ENCODE measurements at regions not wholly inside any gene's neighbourhood (a gene's known extent, or its start where the extent isn't known, plus 50 kb on each side); places are given as distances from the start of the nearest gene placed in this dataset.

DNA sequence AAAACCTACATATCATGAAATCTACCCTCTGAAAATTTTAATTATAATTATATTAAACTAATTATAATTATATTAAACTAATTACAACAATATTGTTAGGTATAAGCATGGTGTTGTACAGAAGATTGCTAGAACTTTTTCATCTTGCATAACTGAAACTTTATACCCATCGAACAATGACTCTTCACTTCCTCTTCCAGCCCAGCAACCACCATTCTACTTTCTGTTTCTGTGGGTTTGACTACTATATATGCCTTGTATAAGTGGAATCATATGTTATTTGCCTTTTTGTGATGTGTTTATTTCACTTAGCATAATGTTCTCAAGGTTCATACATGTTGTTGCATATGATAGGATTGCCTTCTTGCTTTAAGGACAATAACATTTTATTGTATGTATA is 274.2 kb upstream of the CCNH start:
- CTCF ChIA-PET, result no interaction called here

DNA sequence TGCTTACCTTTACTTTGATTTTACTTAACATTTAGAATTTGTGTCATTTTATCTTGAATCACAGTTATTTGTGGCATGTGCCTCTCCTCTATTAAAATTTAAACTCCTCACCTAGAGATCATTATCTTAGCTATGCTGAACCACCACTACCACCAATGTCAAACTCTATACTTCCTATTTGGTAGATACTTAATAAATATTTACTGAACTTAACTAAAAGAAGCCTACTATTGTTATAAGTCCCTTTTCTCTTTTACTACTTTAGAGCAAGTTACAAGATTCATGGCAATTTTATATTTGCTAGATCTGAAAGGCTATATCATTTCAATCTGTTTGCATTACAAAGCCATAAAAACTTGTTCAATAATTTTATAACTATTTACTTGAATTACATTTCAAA is 273.3 kb upstream of the CCNH start:
- Histone ChIP-seq H3K9me3 (ENCODE audit: low read depth, low read length, poor library complexity, severe bottlenecking) (peaks cover 6% of the 10 kb centered on the region), H3K36me3 (ENCODE audit: insufficient read depth, low read length, poor library complexity, severe bottlenecking) (no peaks in the 10 kb centered on the region), H3K27me3 (replicated peaks; ENCODE audit: insufficient read depth, low read depth, low read length, poor library complexity) (no peaks in the 10 kb centered on the region), H3K4me3 (ENCODE audit: low read depth, low read length, poor library complexity, severe bottlenecking) (no peak overlapping the region), H3K4me1 (ENCODE audit: insufficient read depth, low read length, poor library complexity, severe bottlenecking) (no peaks in the 10 kb centered on the region), H3K27ac (ENCODE audit: low read depth, low read length, poor library complexity, severe bottlenecking) (no peak overlapping the region)
- CTCF ChIA-PET, result no interaction called here
- BruUV-seq (replicated peaks), result no TSS peak
- DNase-seq (ENCODE audit: low spot score), result no peak
- POLR2A ChIA-PET (ENCODE audit: low non-redundant PET), result no interaction called here
- intact Hi-C loops (cut with micrococcal nuclease; ENCODE audit: unreplicated experiment), result no loop called here
- no peak for TF ChIP-seq EZH2 (IDR thresholded peaks at IDR 0.05; ENCODE audit: borderline replicate concordance, low read depth, low read length, poor library complexity, severe bottlenecking)
- TF ChIP-seq, protein P1, sequence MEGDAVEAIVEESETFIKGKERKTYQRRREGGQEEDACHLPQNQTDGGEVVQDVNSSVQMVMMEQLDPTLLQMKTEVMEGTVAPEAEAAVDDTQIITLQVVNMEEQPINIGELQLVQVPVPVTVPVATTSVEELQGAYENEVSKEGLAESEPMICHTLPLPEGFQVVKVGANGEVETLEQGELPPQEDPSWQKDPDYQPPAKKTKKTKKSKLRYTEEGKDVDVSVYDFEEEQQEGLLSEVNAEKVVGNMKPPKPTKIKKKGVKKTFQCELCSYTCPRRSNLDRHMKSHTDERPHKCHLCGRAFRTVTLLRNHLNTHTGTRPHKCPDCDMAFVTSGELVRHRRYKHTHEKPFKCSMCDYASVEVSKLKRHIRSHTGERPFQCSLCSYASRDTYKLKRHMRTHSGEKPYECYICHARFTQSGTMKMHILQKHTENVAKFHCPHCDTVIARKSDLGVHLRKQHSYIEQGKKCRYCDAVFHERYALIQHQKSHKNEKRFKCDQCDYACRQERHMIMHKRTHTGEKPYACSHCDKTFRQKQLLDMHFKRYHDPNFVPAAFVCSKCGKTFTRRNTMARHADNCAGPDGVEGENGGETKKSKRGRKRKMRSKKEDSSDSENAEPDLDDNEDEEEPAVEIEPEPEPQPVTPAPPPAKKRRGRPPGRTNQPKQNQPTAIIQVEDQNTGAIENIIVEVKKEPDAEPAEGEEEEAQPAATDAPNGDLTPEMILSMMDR (conservative IDR thresholded peaks at IDR 0.05; ENCODE audit: low read depth, low read length), result no peak

More for the DNA sequence above, 274.2 kb upstream of the CCNH start:
- H3K27me3 ChIP-seq (replicated peaks; ENCODE audit: insufficient read depth, low read depth, low read length, poor library complexity), result no peaks in the 10 kb centered on the region
- no TSS peak for BruUV-seq (replicated peaks)
- H3K36me3 ChIP-seq (ENCODE audit: insufficient read depth, low read length, poor library complexity, severe bottlenecking), result no peaks in the 10 kb centered on the region
- H3K9me3 ChIP-seq (ENCODE audit: low read depth, low read length, poor library complexity, severe bottlenecking), result peaks cover 6% of the 10 kb centered on the region
- H3K4me3 ChIP-seq (ENCODE audit: low read depth, low read length, poor library complexity, severe bottlenecking), result no peak overlapping the region
- TF ChIP-seq EZH2 (IDR thresholded peaks at IDR 0.05; ENCODE audit: borderline replicate concordance, low read depth, low read length, poor library complexity, severe bottlenecking), result no peak
- TF ChIP-seq, protein P1 (conservative IDR thresholded peaks at IDR 0.05; ENCODE audit: low read depth, low read length), result no peak
- H3K27ac ChIP-seq (ENCODE audit: low read depth, low read length, poor library complexity, severe bottlenecking), result no peak overlapping the region
- no peaks in the 10 kb centered on the region for H3K4me1 ChIP-seq (ENCODE audit: insufficient read depth, low read length, poor library complexity, severe bottlenecking)
- intact Hi-C loops (cut with micrococcal nuclease; ENCODE audit: unreplicated experiment), result no loop called here
- POLR2A ChIA-PET (ENCODE audit: low non-redundant PET), result no interaction called here
- no peak for DNase-seq (ENCODE audit: low spot score)

DNA sequence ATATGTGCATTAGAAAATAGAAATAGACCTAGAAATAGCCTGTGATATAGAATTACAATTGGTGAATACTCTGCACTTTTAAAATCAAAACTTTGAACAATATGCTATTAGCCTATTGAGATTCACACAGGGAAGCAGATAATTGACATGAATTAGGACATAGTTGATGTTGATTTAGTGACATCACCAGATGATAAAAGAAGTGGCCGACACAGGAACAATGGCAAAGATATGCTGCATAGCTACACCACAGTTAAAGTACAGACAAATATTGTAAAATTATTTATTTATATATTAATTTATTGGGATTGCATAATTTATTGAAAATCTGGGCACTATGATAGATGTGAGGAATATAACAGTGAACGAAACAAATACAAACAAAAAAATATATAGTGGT is 261.5 kb upstream of the CCNH start:
- Histone ChIP-seq H3K27me3 (replicated peaks; ENCODE audit: insufficient read depth, low read depth, low read length, poor library complexity) (no peaks in the 10 kb centered on the region), H3K9me3 (ENCODE audit: low read depth, low read length, poor library complexity, severe bottlenecking) (no peaks in the 10 kb centered on the region), H3K36me3 (ENCODE audit: insufficient read depth, low read length, poor library complexity, severe bottlenecking) (no peaks in the 10 kb centered on the region), H3K4me1 (ENCODE audit: insufficient read depth, low read length, poor library complexity, severe bottlenecking) (no peaks in the 10 kb centered on the region), H3K4me3 (ENCODE audit: low read depth, low read length, poor library complexity, severe bottlenecking) (no peak overlapping the region), H3K27ac (ENCODE audit: low read depth, low read length, poor library complexity, severe bottlenecking) (no peak overlapping the region)
- ChIA-PET CTCF (no interaction called here), POLR2A (ENCODE audit: low non-redundant PET) (no interaction called here)
- TF ChIP-seq, protein P1 (conservative IDR thresholded peaks at IDR 0.05; ENCODE audit: low read depth, low read length), result no peak
- TF ChIP-seq EZH2 (IDR thresholded peaks at IDR 0.05; ENCODE audit: borderline replicate concordance, low read depth, low read length, poor library complexity, severe bottlenecking), result no peak
- no TSS peak for BruUV-seq (replicated peaks)
- intact Hi-C loops (cut with micrococcal nuclease; ENCODE audit: unreplicated experiment), result no loop called here
- no peak for DNase-seq (ENCODE audit: low spot score)

Data from A673 (cell line).